GM21717 (cell line): ENCODE measurements at regions not wholly inside any gene's neighbourhood (a gene's known extent, or its start where the extent isn't known, plus 50 kb on each side); places are given as distances from the start of the nearest gene placed in this dataset.
A peak's percentile ranks its signal among the peaks of the same experiment; 100 is the strongest.

ENCODE experiments used
- ATAC-seq: cut with Tn5 transposase; IDR thresholded peaks from one replicate; pipeline ENCODE4 v1.9.1; 2021; ENCODE audit warnings: mild to moderate bottlenecking, moderate library complexity; ENCODE audit not compliant: unreplicated experiment

GRCh38 chr2:19519045-19519444 is 160.6 kb upstream of the OSR1 start:
- ATAC-seq = no peak

- no peak for ATAC-seq
Measured at GRCh38 chr2:19507137-19507536, 148.7 kb upstream of the OSR1 start.

- no peak for ATAC-seq
Measured at GRCh38 chr2:19505199-19506136, 147.0 kb upstream of the OSR1 start.

GRCh38 chr2:19504400-19505198 is 146.2 kb upstream of the OSR1 start:
- ATAC-seq = no peak

GRCh38 chr2:19503915-19504314 is 145.5 kb upstream of the OSR1 start:
- ATAC-seq = no peak

- ATAC-seq = no peak
Measured at GRCh38 chr2:19503406-19503805, 145.0 kb upstream of the OSR1 start.

GRCh38 chr2:19500126-19500525 is 141.7 kb upstream of the OSR1 start:
- no peak for ATAC-seq

- ATAC-seq = no peak
Measured at GRCh38 chr2:19496646-19497045, 138.2 kb upstream of the OSR1 start.

GRCh38 chr2:19494241-19494640 is 135.8 kb upstream of the OSR1 start:
- no peak for ATAC-seq

GRCh38 chr2:19491796-19492195 is 133.4 kb upstream of the OSR1 start:
- ATAC-seq = no peak

GRCh38 chr2:19490846-19491435 is 132.5 kb upstream of the OSR1 start:
- no peak for ATAC-seq

GRCh38 chr2:19488009-19488691 is 129.7 kb upstream of the OSR1 start:
- ATAC-seq = peak; percentile 96

- no peak for ATAC-seq
Measured at GRCh38 chr2:19484736-19485135, 126.3 kb upstream of the OSR1 start.

- no peak for ATAC-seq
Measured at GRCh38 chr2:19480673-19481072, 122.2 kb upstream of the OSR1 start.

- no peak for ATAC-seq
Measured at GRCh38 chr2:19479666-19480065, 121.2 kb upstream of the OSR1 start.

- ATAC-seq = no peak
Measured at GRCh38 chr2:19478409-19478808, 120.0 kb upstream of the OSR1 start.

GRCh38 chr2:19476327-19476726 is 117.9 kb upstream of the OSR1 start:
- no peak for ATAC-seq

GRCh38 chr2:19474128-19474527 is 115.7 kb upstream of the OSR1 start:
- peak; percentile 94 for ATAC-seq

GRCh38 chr2:19473350-19473749 is 114.9 kb upstream of the OSR1 start:
- no peak for ATAC-seq

- no peak for ATAC-seq
Measured at GRCh38 chr2:19472391-19472978, 114.1 kb upstream of the OSR1 start.

- no peak for ATAC-seq
Measured at GRCh38 chr2:19471491-19471890, 113.1 kb upstream of the OSR1 start.
